GM12865 (cell line): ENCODE measurements at regions not wholly inside any gene's neighbourhood (a gene's known extent, or its start where the extent isn't known, plus 50 kb on each side); places are given as distances from the start of the nearest gene placed in this dataset.

Experiments used
- DNase-seq: peaks from one replicate; pipeline ENCODE4 v3.0.0; 2010; ENCODE audit warnings: low read depth
- H3K4me3 ChIP-seq: 2 replicates; pipeline ENCODE4 v1.5.1; 2011; ENCODE audit warnings: mild to moderate bottlenecking, low read depth, low read length, control low read depth
- CTCF ChIP-seq: IDR thresholded peaks from 2 replicates; pipeline ENCODE4 v1.5.1; 2011; ENCODE audit warnings: low read length, control low read depth, low read depth, inconsistent platforms; ENCODE audit not compliant: insufficient read depth; ENCODE audit errors: missing control alignments

- DNase-seq: no peak
- H3K4me3 ChIP-seq: no peak overlapping the region
- TF ChIP-seq CTCF: no peak
These were observed 50.7 kb upstream of the DIAPH3 start for GRCh38 chr13:60214213-60215055.

- TF ChIP-seq CTCF: no peak
- no peak overlapping the region for H3K4me3 ChIP-seq
- no peak for DNase-seq
These were observed 56.3 kb upstream of the DIAPH3 start for GRCh38 chr13:60220072-60220471.

- no peak overlapping the region for H3K4me3 ChIP-seq
- no peak for DNase-seq
- no peak for TF ChIP-seq CTCF
These were observed 57.9 kb upstream of the DIAPH3 start for GRCh38 chr13:60221581-60221980.

- TF ChIP-seq CTCF: peak; percentile 19
- H3K4me3 ChIP-seq: no peak overlapping the region
- peak; percentile 20 for DNase-seq
These were observed 62.8 kb upstream of the DIAPH3 start for GRCh38 chr13:60226507-60226906.

- no peak for DNase-seq
- no peak overlapping the region for H3K4me3 ChIP-seq
- no peak for TF ChIP-seq CTCF
These were observed 63.4 kb upstream of the DIAPH3 start for GRCh38 chr13:60227158-60227557.

- no peak overlapping the region for H3K4me3 ChIP-seq
- TF ChIP-seq CTCF: no peak
- DNase-seq: peak; percentile 27
These were observed 66.1 kb upstream of the DIAPH3 start for GRCh38 chr13:60229708-60230272.
